ENCODE measurements at regions not wholly inside any gene's neighbourhood (a gene's known extent, or its start where the extent isn't known, plus 50 kb on each side); places are given as distances from the start of the nearest gene placed in this dataset.

DNA sequence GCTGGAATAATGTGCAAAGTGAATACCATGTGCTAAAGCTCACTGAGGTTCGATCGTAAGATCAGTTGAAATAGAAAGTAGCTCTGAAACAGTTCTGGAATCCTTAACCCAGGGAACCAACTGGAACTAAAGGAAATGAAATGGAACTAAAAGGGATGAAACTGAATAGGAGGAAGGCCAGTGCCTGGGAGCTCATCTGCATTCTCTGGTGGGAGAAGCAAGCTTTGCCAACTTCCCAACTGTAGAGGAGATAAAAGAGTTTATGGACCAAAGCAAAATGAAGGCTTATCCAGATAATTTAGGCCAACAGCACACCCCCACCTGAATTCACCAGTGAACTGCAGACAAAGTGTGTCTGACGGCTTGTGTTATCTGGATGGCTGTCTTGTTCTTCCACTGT lies 188.6 kb upstream of the HABP2 start:
- H3K27ac ChIP-seq (ENCODE audit: low read depth, low read length) = no peak overlapping the region
- intact Hi-C loops (cut with micrococcal nuclease) = no loop called here
- H3K36me3 ChIP-seq (ENCODE audit: control insufficient read depth in 1 of 2, insufficient read depth in 2 of 2, low read length in 2 of 2) = no peaks in the 10 kb centered on the region
- H3K27me3 ChIP-seq (ENCODE audit: insufficient read depth, low read length) = no peaks in the 10 kb centered on the region
- no peaks in the 10 kb centered on the region for H3K9me2 ChIP-seq (ENCODE audit: insufficient read depth)
- no peaks in the 10 kb centered on the region for H3K79me2 ChIP-seq (ENCODE audit: insufficient read depth, low read length)
- ChIA-PET RAD21 (ENCODE audit: low non-redundant PET in 1 of 2, low total read pairs in 2 of 2, uncharacterized antibody in 2 of 2, unreplicated experiment in 2 of 2) (no interaction called here), POLR2A (no interaction called here), CTCF (no interaction called here)
- ATAC-seq (no peak), DNase-seq (ENCODE audit: low read depth, low spot score) (no peak)
- no peak overlapping the region for H3K4me2 ChIP-seq (ENCODE audit: low read length)
- H4K20me1 ChIP-seq (ENCODE audit: insufficient read depth) = no peaks in the 10 kb centered on the region
- H2AFZ ChIP-seq (ENCODE audit: low read depth, low read length, poor library complexity, severe bottlenecking) = no peak overlapping the region
- TF ChIP-seq, protein P1, sequence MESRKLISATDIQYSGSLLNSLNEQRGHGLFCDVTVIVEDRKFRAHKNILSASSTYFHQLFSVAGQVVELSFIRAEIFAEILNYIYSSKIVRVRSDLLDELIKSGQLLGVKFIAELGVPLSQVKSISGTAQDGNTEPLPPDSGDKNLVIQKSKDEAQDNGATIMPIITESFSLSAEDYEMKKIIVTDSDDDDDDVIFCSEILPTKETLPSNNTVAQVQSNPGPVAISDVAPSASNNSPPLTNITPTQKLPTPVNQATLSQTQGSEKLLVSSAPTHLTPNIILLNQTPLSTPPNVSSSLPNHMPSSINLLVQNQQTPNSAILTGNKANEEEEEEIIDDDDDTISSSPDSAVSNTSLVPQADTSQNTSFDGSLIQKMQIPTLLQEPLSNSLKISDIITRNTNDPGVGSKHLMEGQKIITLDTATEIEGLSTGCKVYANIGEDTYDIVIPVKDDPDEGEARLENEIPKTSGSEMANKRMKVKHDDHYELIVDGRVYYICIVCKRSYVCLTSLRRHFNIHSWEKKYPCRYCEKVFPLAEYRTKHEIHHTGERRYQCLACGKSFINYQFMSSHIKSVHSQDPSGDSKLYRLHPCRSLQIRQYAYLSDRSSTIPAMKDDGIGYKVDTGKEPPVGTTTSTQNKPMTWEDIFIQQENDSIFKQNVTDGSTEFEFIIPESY (IDR thresholded peaks at IDR 0.05; ENCODE audit: extremely low read depth, insufficient replicate concordance, low read length) = no peak
- H3K9ac ChIP-seq (ENCODE audit: low read length) = no peak overlapping the region
- H3K4me3 ChIP-seq (replicated peaks in 1 of 2; ENCODE audit: low read depth in 1 of 2, low read length in 2 of 2) = no peak overlapping the region
- peaks cover 0 to 3% of the 10 kb centered on the region in 2 experiments; a peak in 1 of 4 replicates for H3K4me1 ChIP-seq (ENCODE audit: control insufficient read depth in 1 of 2, insufficient read depth in 2 of 2, low read length in 2 of 2)
- BruUV-seq (replicated peaks) = no TSS peak
- H3K9me3 ChIP-seq (ENCODE audit: control insufficient read depth in 1 of 2, insufficient read depth in 1 of 2, low read depth in 1 of 2, low read length in 2 of 2) = no peaks in the 10 kb centered on the region; a peak in 1 of 4 replicates

DNA sequence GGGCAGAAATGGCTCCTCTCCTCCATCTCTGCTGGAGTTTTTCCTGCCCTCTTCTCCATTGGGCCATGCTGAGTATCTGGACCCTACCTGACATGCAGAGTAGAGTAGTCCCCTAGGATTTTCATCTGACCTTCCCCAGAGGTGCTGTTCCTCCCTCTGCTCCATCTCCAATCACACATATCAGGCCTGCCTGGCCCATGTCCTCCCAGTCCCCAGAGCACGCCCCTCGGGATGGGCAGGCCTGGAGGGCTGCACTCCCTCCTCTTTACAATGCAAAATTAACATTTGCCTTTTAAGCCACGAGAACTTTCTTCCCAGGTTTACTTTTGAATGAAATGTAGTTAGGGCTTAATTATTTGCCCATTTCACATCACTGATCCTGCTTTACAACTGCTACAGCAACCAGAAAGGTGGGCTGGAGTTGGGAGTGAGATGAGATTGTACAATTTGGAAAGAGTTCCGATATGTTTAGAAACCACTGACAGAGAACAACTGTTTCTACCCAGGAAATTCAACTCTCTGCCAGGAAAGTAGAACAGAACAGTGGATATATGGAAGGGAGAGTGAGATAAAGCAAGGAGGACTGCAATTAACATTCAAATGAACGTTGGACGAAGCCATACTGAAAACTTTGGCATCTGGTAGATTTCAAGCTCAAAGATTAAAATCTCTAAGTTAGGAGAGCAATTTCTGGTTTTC lies 184.0 kb upstream of the HABP2 start:
- no peaks in the 10 kb centered on the region for H3K79me2 ChIP-seq (ENCODE audit: insufficient read depth, low read length)
- no peak overlapping the region for H3K4me2 ChIP-seq (ENCODE audit: low read length)
- no peaks in the 10 kb centered on the region; a peak in 1 of 4 replicates for H3K9me3 ChIP-seq (ENCODE audit: control insufficient read depth in 1 of 2, insufficient read depth in 1 of 2, low read depth in 1 of 2, low read length in 2 of 2)
- no peaks in the 10 kb centered on the region for H3K9me2 ChIP-seq (ENCODE audit: insufficient read depth)
- H3K27me3 ChIP-seq (ENCODE audit: insufficient read depth, low read length) = no peaks in the 10 kb centered on the region
- H3K4me1 ChIP-seq (ENCODE audit: control insufficient read depth in 1 of 2, insufficient read depth in 2 of 2, low read length in 2 of 2) = no peaks in the 10 kb centered on the region
- no peak overlapping the region for H2AFZ ChIP-seq (ENCODE audit: low read depth, low read length, poor library complexity, severe bottlenecking)
- DNase-seq (ENCODE audit: low read depth, low spot score) (no peak), ATAC-seq (no peak)
- CTCF ChIA-PET = no interaction called here
- intact Hi-C loops (cut with micrococcal nuclease) = no loop called here
- H3K27ac ChIP-seq (ENCODE audit: low read depth, low read length) = no peak overlapping the region
- no peak for TF ChIP-seq YY1 (IDR thresholded peaks at IDR 0.05; ENCODE audit: extremely low read depth, insufficient replicate concordance, low read depth, low read length)
- H4K20me1 ChIP-seq (ENCODE audit: insufficient read depth) = no peaks in the 10 kb centered on the region
- H3K36me3 ChIP-seq (ENCODE audit: control insufficient read depth in 1 of 2, insufficient read depth in 2 of 2, low read length in 2 of 2) = no peaks in the 10 kb centered on the region
- no TSS peak for BruUV-seq (replicated peaks)
- RAD21 ChIA-PET (ENCODE audit: low non-redundant PET in 1 of 2, low total read pairs in 2 of 2, uncharacterized antibody in 2 of 2, unreplicated experiment in 2 of 2) = no interaction called here
- H3K9ac ChIP-seq (ENCODE audit: low read length) = no peak overlapping the region
- POLR2A ChIA-PET = no interaction called here
- no peak overlapping the region for H3K4me3 ChIP-seq (replicated peaks in 1 of 2; ENCODE audit: low read depth in 1 of 2, low read length in 2 of 2)
